HG02610 (cell line): ENCODE measurements at regions not wholly inside any gene's neighbourhood (a gene's known extent, or its start where the extent isn't known, plus 50 kb on each side); places are given as distances from the start of the nearest gene placed in this dataset.

Experiments used
- ATAC-seq: cut with Tn5 transposase; IDR thresholded peaks from one replicate; pipeline ENCODE4 v1.9.1; 2021; ENCODE audit warnings: mild to moderate bottlenecking, moderate library complexity; ENCODE audit not compliant: unreplicated experiment

DNA sequence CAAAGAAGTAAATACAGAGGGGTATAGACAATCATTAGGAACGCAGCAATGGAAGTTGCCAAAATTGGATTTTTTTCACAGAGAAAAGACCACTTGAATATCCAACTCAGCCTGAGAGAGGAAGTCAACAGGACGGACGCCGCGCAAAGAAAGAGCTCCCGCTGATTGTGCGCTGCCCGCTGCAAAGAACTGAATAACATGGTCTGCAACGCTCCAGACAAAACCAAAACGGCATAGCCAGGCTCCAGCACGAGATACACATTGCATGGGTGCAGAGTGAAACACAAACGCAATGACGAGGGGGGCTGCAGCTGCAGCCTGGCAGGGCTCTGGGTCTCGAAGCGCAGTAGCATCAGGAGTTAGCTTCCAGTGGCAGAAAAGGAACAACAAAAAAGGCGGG is 113.9 kb upstream of the MGMT start:
- ATAC-seq = no peak

DNA sequence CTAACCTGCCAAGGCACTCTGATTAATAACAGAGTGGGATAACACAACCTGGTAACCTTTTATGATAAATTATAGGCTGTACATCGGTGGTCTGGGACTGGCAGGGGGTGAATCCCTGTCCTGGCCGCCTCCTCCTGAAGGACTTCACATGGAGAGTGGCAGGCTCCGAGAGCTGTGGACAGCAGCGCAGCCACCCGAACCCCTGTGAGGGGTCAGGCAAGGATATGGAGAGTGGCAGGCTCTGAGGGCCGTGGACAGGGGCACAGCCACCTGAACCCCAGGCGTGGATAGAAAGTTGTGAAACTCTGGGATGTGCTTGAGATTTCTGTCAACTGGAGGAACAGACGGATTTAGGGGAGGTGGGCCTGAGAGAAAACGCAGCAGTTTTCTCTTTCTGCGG is 107.0 kb upstream of the MGMT start:
- ATAC-seq = no peak

GRCh38 chr10:129361676-129362376 is 105.2 kb upstream of the MGMT start:
- ATAC-seq = no peak

DNA sequence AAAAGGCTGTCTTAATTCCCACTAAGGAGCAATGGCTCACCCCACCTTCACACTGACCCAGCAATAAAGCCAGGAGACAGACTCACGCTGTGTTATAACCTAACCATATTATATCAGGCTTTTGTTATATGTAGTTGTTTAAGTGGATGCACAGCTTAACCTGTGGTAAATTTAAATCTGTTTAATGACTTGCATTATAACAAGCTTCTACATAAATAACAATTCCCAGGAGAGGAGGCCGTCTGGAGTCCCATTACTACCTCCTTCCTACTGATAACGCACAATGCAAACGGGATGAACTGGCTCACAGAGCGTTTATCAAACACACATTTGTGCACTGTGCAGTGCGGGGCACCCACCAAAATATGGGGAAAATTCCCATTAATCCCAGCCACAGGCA is 102.1 kb upstream of the MGMT start:
- ATAC-seq = no peak

DNA sequence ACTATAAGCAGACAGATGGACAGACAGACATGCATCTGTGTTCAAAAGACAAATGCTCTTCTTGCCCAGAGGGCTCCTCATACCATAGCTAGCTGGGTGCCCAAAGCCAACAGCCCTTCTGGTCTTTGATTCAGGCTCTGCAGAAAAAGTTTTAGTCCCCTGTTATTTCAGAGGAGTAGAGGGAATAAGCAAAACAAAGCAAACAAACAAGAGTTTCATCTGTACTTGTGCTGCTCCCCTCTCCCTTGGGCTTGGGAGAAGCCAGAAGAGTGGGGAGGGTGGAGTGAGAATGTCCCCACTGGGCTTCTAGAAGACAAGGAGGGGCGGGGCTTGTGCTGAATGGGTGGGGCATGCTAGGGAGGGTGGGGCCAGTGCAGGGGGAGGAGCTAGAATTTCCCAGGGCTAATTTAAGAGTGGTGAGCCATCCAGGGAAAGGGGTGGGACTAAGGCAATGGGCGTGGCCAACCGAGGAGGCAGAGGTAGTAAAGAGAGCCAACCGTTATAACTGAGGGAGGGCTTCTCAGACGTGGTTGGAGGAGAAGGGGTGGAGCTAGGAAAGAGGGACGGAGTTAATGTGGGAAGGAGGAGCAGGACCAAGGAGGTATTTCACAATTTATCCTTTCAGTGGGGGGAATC is 101.2 kb upstream of the MGMT start:
- ATAC-seq = no peak

DNA sequence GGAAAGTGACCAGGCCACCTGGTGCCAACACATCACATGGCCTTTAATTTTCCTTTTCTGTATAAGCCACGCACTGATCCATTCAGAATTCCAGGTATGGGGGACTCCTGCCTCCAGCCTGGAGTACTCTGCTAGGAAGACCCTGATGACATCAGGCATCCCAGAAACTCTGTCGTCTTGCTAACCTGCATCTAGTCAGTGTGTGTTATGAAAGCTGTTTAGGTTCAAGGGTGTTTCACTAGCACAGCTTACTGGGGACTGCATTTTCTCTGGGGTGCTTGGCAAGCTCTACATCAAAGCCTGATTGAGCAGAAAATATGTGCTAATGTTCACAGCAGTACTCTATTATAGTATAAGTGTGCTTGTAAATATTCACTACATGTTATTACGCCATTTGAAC is 100.6 kb upstream of the MGMT start:
- no peak for ATAC-seq

DNA sequence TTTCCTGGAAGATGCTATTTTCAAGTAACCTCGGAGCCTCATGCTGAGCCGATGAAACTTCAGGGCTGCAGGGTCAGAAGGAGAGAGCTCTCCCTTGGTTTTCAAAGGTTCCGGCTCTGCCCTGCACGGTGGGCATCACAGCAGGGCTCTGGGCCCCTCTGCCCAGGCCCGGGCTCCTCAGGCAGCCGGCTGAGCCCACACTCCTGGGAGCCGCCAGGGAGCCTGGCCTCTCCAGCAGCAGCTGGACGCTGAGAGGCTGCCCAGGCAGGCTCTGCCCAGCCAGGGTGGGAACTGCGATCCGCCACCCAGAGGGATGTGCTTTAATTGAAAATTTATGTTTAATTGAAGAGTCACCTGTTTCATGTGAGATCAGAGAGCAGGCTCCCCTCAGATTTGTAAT is 97.5 kb upstream of the MGMT start:
- ATAC-seq = no peak

- no peak for ATAC-seq
Measured at GRCh38 chr10:129371541-129371940, 95.5 kb upstream of the MGMT start.

- ATAC-seq = no peak
Measured at GRCh38 chr10:129372172-129372571, 94.9 kb upstream of the MGMT start.

- no peak for ATAC-seq
Measured at GRCh38 chr10:129373231-129373630, 93.8 kb upstream of the MGMT start.

DNA sequence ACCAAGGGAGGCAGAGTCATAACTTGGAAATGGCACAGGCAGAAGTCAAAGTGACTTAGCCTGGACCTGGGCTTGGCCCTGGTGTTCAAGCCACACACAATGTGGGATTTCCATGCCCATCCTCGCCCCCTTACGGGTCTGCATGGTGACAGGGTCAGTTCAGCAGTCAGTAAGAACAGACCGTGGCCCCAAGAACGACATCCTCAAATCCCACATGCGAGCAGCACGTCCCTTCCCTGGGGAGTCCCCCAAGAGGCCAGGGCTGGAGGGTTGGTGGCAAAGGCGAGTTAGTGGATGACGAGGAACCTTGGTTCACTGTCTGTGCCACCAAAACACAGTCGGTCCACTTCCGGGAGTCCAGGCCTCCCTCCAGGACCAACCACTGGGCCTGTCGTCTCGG is 93.3 kb upstream of the MGMT start:
- ATAC-seq = no peak

- no peak for ATAC-seq
Measured at GRCh38 chr10:129375171-129375570, 91.9 kb upstream of the MGMT start.

- ATAC-seq = no peak
Measured at GRCh38 chr10:129375912-129376311, 91.1 kb upstream of the MGMT start.

DNA sequence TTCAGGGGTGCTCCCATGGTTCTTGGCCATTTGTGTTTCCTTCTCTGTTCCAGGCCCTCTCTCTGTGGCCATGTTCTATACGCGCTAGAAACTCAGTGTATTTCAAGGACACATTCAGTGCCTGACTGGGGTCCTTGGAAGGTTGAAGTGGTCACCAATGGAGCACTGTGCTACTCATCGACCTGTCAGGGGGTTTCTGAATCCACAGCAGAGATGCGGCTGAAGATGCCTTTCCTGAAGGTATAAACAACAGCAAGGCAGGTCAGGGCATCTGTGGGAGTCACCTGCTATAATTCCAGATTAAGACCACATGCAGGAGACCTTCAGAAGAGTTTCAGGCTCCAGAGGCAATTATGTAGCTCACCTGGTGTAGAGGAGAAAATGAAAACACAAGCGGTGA is 86.8 kb upstream of the MGMT start:
- ATAC-seq = no peak

DNA sequence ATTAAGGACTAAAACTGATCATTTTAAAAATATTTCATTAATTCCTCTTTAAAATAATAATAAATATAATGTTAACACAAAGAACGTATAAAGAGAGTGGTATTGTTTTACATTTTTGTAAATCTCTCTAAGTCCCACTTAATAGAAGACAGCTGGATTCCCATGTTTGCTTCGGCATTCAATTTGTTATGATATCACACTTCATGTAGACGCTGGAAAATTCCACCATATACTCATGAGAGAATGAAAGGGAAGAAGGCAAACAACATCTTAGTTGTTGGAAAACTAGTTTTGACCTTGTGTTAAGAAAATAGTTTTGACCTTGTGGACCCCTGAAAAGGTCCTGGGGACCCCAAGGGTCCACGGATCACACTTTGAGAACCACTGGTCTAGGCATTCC is 85.3 kb upstream of the MGMT start:
- no peak for ATAC-seq

DNA sequence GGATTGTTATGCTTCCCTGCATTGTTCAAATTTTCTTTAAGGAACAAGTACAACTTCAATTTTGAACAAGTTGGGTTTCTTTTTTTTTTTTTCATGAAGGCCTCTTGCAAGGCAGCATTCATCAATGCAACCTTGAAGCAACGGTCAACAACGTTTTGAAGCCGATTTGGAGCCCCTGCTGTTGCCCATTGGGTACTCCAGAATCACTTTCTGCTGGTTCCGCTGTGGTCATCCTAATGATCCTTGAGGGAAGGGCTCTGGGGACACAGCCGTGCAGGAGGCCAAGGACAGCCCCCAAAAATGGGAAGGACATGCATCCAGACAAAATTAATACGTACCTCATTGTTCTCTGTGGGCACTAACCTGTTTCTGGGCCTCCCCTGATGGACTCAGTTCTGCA is 84.6 kb upstream of the MGMT start:
- ATAC-seq = no peak

- no peak for ATAC-seq
Measured at GRCh38 chr10:129383651-129384050, 83.4 kb upstream of the MGMT start.

- no peak for ATAC-seq
Measured at GRCh38 chr10:129385600-129385999, 81.4 kb upstream of the MGMT start.

- ATAC-seq = no peak
Measured at GRCh38 chr10:129386415-129387257, 80.4 kb upstream of the MGMT start.

DNA sequence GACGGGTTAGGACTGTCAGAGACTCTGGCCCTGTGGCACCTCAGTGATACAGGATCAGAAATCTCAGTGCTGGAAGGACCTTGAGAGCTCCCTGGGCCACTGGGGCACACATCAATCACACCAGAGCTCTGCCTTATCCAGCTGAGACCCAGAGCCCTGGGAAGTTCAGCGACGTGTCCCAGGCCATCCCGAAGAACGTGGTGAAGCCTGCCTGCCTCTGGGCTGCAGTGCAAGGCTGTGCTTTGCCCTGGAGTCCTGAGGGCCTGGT is 79.8 kb upstream of the MGMT start:
- no peak for ATAC-seq

DNA sequence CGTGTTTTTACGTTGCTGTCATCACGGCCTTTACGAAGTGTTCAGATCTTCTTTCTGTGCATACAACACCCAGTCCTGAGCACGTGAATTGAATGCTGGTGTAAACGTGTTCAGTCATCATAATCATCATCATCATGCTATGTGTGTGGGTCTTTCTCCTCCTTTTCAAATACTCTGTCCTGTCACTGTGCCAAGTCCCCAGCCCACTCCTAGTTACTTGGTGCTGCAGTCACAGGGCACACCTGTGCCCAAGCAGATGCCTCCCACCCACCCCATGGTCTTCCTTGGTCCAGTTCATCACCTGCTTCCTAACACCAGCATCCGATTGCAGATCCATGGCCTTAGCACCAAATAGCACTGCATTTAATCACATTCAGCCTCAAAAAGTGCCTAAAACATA is 78.6 kb upstream of the MGMT start:
- ATAC-seq = no peak

DNA sequence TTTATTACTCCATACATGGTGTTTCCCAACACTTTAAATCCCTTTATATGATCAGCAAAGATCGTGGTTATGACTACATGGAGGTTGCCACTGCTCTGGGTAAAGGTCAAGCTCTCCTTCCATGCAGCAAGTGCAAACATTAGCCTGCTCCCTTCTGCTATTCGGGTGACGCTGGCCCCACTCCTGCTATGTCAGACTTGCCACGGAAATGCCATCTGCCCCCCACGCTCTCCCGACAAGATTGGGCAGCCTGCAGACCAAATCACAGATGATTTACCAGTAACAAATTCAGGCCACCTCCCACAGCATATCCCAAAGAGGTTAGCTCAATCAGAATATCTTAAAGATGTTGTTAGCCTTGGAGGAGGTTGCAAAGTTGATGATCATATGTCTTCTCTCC is 77.8 kb upstream of the MGMT start:
- ATAC-seq = no peak
